ENCODE measurements at regions not wholly inside any gene's neighbourhood (a gene's known extent, or its start where the extent isn't known, plus 50 kb on each side); places are given as distances from the start of the nearest gene placed in this dataset.

- no peak for DNase-seq (ENCODE audit: low read depth)
- TF ChIP-seq CTCF (conservative IDR thresholded peaks at IDR 0.05; ENCODE audit: low read depth, low read length): no peak
- H3K4me3 ChIP-seq (ENCODE audit: low read length): no peak overlapping the region
Measured at GRCh38 chrX:110966839-110967238, 129.2 kb upstream of the PAK3 start.

DNA sequence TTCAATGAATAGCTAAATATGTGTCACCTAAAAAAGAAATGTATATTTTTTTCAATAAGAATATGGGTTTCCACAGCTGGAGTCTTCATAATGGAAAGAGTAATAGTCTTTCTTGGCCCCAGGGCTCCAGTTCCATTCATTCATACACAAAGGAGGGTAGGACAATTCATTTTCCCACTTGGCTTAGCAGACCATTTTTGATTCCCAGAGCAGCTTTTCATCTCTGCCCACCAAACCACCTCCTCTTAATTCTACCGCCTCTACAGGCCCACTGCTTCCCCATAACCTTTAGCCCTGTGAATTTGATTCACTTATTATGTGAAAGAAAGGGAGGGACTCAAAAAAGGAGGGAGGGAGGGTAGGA, 129.9 kb upstream of the PAK3 start:
- no peak overlapping the region for H3K4me3 ChIP-seq (ENCODE audit: low read length)
- TF ChIP-seq CTCF (conservative IDR thresholded peaks at IDR 0.05; ENCODE audit: low read depth, low read length): no peak
- DNase-seq (ENCODE audit: low read depth): no peak

DNA sequence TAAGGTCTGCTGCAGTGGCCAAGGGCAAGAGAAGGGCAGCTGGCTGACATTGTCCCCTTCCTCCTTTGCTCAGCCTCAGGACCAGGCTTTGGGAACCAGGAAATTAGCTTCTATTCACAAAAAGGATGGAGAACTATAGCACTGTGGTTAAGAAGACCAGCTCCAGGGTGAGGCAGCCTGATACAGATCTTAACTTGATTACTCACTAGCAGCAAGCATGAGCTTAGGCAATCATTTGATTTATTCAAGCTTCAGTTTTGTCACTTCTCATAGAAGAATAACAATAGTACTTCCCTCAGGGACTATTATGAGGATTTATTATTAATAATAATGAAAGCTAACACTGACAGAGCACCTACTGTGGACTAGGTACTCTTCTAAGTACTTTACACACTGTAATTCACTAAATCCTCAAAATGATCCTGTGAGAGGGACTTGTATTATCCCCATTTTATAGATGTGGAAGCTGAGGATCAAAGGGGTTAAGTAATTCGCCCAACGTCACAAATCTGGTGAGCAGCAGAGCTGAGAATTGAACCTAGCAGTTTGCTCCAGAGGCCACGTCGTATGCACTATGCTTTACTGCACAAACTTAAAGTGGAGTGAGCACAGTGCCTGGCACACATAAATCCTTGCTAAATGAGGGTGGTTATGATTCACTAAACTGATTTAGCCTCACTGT, 130.4 kb upstream of the PAK3 start:
- no peak for DNase-seq (ENCODE audit: low read depth)
- no peak overlapping the region for H3K4me3 ChIP-seq (ENCODE audit: low read length)
- TF ChIP-seq CTCF (conservative IDR thresholded peaks at IDR 0.05; ENCODE audit: low read depth, low read length): no peak

- H3K4me3 ChIP-seq (ENCODE audit: low read length): no peak overlapping the region
- no peak for DNase-seq (ENCODE audit: low read depth)
- no peak for TF ChIP-seq CTCF (conservative IDR thresholded peaks at IDR 0.05; ENCODE audit: low read depth, low read length)
Measured at GRCh38 chrX:110964786-110965185, 131.2 kb upstream of the PAK3 start.

- TF ChIP-seq CTCF (conservative IDR thresholded peaks at IDR 0.05; ENCODE audit: low read depth, low read length): no peak
- no peak for DNase-seq (ENCODE audit: low read depth)
Measured at GRCh38 chrX:110962451-110962850, 133.5 kb upstream of the PAK3 start.

GRCh38 chrX:110955706-110956105, 140.3 kb upstream of the PAK3 start:
- DNase-seq (ENCODE audit: low read depth): no peak
- no peak for TF ChIP-seq CTCF (conservative IDR thresholded peaks at IDR 0.05; ENCODE audit: low read depth, low read length)
- H3K4me3 ChIP-seq (ENCODE audit: low read length): no peak overlapping the region

More at GRCh38 chrX:110962451-110962850, 133.5 kb upstream of the PAK3 start:
- no peak overlapping the region for H3K4me3 ChIP-seq (ENCODE audit: low read length)

DNA sequence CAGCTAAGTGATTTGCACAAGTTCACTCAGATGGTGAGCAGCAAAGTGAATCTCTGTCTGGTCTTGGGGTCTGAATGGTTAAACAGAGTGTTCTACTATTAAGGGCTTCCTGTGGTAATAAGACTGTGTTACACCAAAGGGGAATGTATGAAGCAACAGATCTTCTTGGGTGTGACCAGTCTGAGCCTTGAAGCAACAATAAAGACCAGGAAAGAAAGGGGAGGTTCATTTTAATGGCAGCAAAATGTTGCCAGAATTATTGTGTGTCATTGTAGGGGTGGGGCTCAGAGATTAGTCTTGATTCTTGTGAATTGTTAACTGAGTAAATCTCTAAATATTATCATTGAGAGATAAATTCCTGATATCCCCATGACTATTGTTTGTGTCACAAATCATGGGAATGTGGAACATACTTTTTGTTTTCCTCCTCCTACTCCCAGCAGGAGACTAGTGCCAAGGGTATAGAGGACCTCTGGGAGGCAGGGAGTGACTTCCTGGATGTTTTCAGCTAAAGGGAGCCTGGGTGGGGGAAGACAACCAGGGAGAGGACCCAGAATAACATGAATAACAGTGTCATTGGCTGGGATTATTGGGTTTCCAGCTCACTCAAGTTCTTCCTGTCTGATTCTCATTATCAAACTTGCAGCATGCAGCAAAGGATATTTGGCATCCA, 141.4 kb upstream of the PAK3 start:
- no peak for DNase-seq (ENCODE audit: low read depth)
- no peak for TF ChIP-seq CTCF (conservative IDR thresholded peaks at IDR 0.05; ENCODE audit: low read depth, low read length)
- H3K4me3 ChIP-seq (ENCODE audit: low read length): no peak overlapping the region
